ENCODE measurements at regions not wholly inside any gene's neighbourhood (a gene's known extent, or its start where the extent isn't known, plus 50 kb on each side); places are given as distances from the start of the nearest gene placed in this dataset.

GRCh38 chr4:165700855-165701254, 172.2 kb upstream of the TLL1 start:
- Histone ChIP-seq H3F3A (ENCODE audit: insufficient read depth, low read length, poor library complexity, severe bottlenecking) (no peaks in the 10 kb centered on the region), H3K4me3 (ENCODE audit: low read length) (no peak overlapping the region), H3K9me2 (ENCODE audit: insufficient read depth, low read length) (no peaks in the 10 kb centered on the region), H3K4me2 (ENCODE audit: low read length) (no peak overlapping the region), H3K27ac (ENCODE audit: low read length) (no peak overlapping the region), H3K27me3 (ENCODE audit: insufficient read depth, low read depth, low read length) (no peaks in the 10 kb centered on the region), H3K79me2 (replicated peaks; ENCODE audit: insufficient read depth, low read length) (no peaks in the 10 kb centered on the region), H2AFZ (ENCODE audit: low read depth, low read length) (no peak overlapping the region), H4K20me1 (ENCODE audit: insufficient read depth) (no peaks in the 10 kb centered on the region), H3K36me3 (ENCODE audit: insufficient read depth, low read length) (no peaks in the 10 kb centered on the region), H3K9me3 (ENCODE audit: low read length) (no peaks in the 10 kb centered on the region), H3K9ac (ENCODE audit: low read length) (no peak overlapping the region)
- TF ChIP-seq RAD21 (conservative IDR thresholded peaks at IDR 0.05) (no peak), EP300 (conservative IDR thresholded peaks at IDR 0.05; ENCODE audit: poor library complexity, severe bottlenecking) (no peak), EZH2 (IDR thresholded peaks at IDR 0.05; ENCODE audit: borderline replicate concordance, insufficient read depth, low read length, poor library complexity, severe bottlenecking) (no peak), SMC3 (conservative IDR thresholded peaks at IDR 0.05; ENCODE audit: poor library complexity) (no peak), CTCF (IDR thresholded peaks at IDR 0.05; ENCODE audit: poor library complexity, severe bottlenecking) (no peak), POLR2AphosphoS5 (IDR thresholded peaks at IDR 0.05) (no peak), REST (IDR thresholded peaks at IDR 0.05; ENCODE audit: borderline replicate concordance) (no peak), MXI1 (conservative IDR thresholded peaks at IDR 0.05; ENCODE audit: poor library complexity, severe bottlenecking) (no peak), TAF1 (IDR thresholded peaks at IDR 0.05; ENCODE audit: low read depth) (no peak)

- no peaks in the 10 kb centered on the region for H3K36me3 ChIP-seq (ENCODE audit: insufficient read depth, low read length)
- H3K4me3 ChIP-seq (ENCODE audit: low read length) = no peak overlapping the region
- H3K9me2 ChIP-seq (ENCODE audit: insufficient read depth, low read length) = no peaks in the 10 kb centered on the region
- no peaks in the 10 kb centered on the region for H3K27me3 ChIP-seq (ENCODE audit: insufficient read depth, low read depth, low read length)
- TF ChIP-seq RAD21 (conservative IDR thresholded peaks at IDR 0.05) (no peak), MXI1 (conservative IDR thresholded peaks at IDR 0.05; ENCODE audit: poor library complexity, severe bottlenecking) (no peak), EZH2 (IDR thresholded peaks at IDR 0.05; ENCODE audit: borderline replicate concordance, insufficient read depth, low read length, poor library complexity, severe bottlenecking) (no peak), SMC3 (conservative IDR thresholded peaks at IDR 0.05; ENCODE audit: poor library complexity) (no peak), CTCF (IDR thresholded peaks at IDR 0.05; ENCODE audit: poor library complexity, severe bottlenecking) (no peak), POLR2AphosphoS5 (IDR thresholded peaks at IDR 0.05) (no peak), TAF1 (IDR thresholded peaks at IDR 0.05; ENCODE audit: low read depth) (no peak), REST (IDR thresholded peaks at IDR 0.05; ENCODE audit: borderline replicate concordance) (no peak), EP300 (conservative IDR thresholded peaks at IDR 0.05; ENCODE audit: poor library complexity, severe bottlenecking) (no peak)
- H3K79me2 ChIP-seq (replicated peaks; ENCODE audit: insufficient read depth, low read length) = no peaks in the 10 kb centered on the region
- no peaks in the 10 kb centered on the region for H3F3A ChIP-seq (ENCODE audit: insufficient read depth, low read length, poor library complexity, severe bottlenecking)
- no peaks in the 10 kb centered on the region for H4K20me1 ChIP-seq (ENCODE audit: insufficient read depth)
- H3K9me3 ChIP-seq (ENCODE audit: low read length) = no peaks in the 10 kb centered on the region
- no peak overlapping the region for H3K27ac ChIP-seq (ENCODE audit: low read length)
- no peak overlapping the region for H2AFZ ChIP-seq (ENCODE audit: low read depth, low read length)
- no peak overlapping the region for H3K4me2 ChIP-seq (ENCODE audit: low read length)
- H3K9ac ChIP-seq (ENCODE audit: low read length) = no peak overlapping the region
Observed at GRCh38 chr4:165707128-165707527, 165.9 kb upstream of the TLL1 start.
